ENCODE measurements at regions not wholly inside any gene's neighbourhood (a gene's known extent, or its start where the extent isn't known, plus 50 kb on each side); places are given as distances from the start of the nearest gene placed in this dataset.

GRCh38 chr10:29185050-29185449, 103.8 kb upstream of the LYZL1 start:
- no peak for TF ChIP-seq CTCF (IDR thresholded peaks at IDR 0.05; ENCODE audit: insufficient read depth, low read length)
- no peak for DNase-seq (ENCODE audit: low read depth)
- no peak overlapping the region for H3K4me3 ChIP-seq (ENCODE audit: low read depth, low read length)

GRCh38 chr10:29186221-29186620, 102.6 kb upstream of the LYZL1 start:
- TF ChIP-seq CTCF (IDR thresholded peaks at IDR 0.05; ENCODE audit: insufficient read depth, low read length): no peak
- DNase-seq (ENCODE audit: low read depth): peak; percentile 8

GRCh38 chr10:29189256-29189655, 99.6 kb upstream of the LYZL1 start:
- no peak for TF ChIP-seq CTCF (IDR thresholded peaks at IDR 0.05; ENCODE audit: insufficient read depth, low read length)
- DNase-seq (ENCODE audit: low read depth): peak; percentile 90

More at GRCh38 chr10:29186221-29186620, 102.6 kb upstream of the LYZL1 start:
- H3K4me3 ChIP-seq (ENCODE audit: low read depth, low read length): no peak overlapping the region

DNA sequence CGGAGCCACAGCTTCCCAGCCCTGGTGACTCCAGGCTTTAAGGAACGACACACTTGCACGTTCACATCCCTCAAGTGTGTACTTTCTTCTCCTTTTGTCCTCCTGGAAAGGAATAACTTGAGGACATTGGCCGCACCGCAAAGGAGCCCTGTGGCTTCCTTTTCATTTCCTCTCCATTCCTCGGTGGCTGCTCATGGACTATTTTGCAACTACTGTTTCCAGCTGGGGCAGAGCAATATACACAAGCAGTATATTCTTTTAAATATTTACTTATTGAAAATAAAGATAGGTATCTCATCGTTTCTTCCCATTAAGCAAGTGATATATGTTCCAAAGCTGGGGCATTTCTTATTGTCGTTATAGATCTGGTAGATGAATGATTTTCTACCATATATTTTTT, 97.2 kb upstream of the LYZL1 start:
- H3K4me3 ChIP-seq (ENCODE audit: low read depth, low read length): no peak overlapping the region
- DNase-seq (ENCODE audit: low read depth): no peak
- no peak for TF ChIP-seq CTCF (IDR thresholded peaks at IDR 0.05; ENCODE audit: insufficient read depth, low read length)

More at GRCh38 chr10:29189256-29189655, 99.6 kb upstream of the LYZL1 start:
- H3K4me3 ChIP-seq (ENCODE audit: low read depth, low read length): no peak overlapping the region

DNA sequence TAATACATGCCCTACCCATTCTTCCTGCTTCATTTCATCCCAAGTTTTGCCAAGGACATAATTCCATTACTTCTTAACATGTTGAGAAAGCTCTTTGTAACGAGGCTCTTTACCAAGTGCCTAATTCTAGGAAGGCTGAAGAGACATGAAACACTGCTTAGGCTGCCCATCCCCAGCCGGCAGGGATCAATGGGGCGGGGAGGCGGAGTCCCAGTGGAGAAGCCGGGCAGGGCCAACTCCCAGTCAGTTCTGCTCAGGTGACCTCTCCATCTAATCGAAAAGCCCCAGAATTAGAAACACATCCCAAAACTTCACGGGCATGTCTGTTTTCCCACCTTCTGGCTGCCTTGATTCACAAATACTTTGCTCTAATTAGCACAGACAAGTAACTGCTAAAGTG, 89.5 kb upstream of the LYZL1 start:
- DNase-seq (ENCODE audit: low read depth): no peak
- no peak for TF ChIP-seq CTCF (IDR thresholded peaks at IDR 0.05; ENCODE audit: insufficient read depth, low read length)
- no peak overlapping the region for H3K4me3 ChIP-seq (ENCODE audit: low read depth, low read length)

GRCh38 chr10:29199941-29200679, 88.8 kb upstream of the LYZL1 start:
- peak overlapping the region; percentile 2 for H3K4me3 ChIP-seq (ENCODE audit: low read depth, low read length)
- no peak for TF ChIP-seq CTCF (IDR thresholded peaks at IDR 0.05; ENCODE audit: insufficient read depth, low read length)
- DNase-seq (ENCODE audit: low read depth): no peak
